NCI-H2029 (cell line): ENCODE measurements at regions not wholly inside any gene's neighbourhood (a gene's known extent, or its start where the extent isn't known, plus 50 kb on each side); places are given as distances from the start of the nearest gene placed in this dataset.
"Not testable (repeated sequence)": the region's sequence is repeated elsewhere in the genome, so short reads cannot be mapped to it uniquely, and the experiment has no call there.

ENCODE experiments used
- DNase-seq: peaks from one replicate; lab custom pipeline; 2025; lab: John Stamatoyannopoulos, UW

DNA sequence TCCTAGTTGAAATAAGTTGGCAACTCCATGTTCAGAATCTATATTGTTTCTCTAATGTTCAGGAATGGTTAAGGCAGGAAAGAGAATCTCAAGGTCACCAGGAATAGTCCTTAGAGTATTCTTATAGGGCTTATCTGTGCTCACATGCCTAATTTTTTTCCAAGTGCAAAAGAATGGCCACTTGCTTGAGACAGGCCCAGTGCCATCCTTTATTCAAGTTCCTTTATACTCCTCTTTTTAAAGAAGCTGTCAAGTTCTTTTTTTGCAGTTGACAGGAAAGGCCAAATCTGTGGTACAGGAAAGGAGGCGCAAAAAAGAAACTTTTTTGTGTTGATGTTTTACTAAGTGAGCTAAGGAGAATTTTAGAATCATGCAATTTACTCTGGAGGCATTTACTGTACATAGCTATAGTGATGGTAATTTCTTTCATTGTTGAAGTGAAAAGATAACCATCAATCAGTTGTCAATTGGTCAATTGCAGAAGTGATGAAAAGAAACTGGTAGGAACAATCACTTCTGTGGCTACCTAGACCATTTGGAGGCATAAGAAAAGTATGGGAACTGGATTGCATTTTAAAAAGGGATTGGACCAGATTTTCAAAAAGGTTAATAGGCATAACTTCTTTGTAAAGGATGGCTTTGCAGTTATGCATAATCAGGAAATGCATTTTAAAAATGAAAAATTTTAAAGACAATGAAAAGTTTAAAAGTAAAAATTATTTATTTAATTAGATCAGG lies 102.5 kb upstream of the SOX2 start:
- DNase-seq = no peak

DNA sequence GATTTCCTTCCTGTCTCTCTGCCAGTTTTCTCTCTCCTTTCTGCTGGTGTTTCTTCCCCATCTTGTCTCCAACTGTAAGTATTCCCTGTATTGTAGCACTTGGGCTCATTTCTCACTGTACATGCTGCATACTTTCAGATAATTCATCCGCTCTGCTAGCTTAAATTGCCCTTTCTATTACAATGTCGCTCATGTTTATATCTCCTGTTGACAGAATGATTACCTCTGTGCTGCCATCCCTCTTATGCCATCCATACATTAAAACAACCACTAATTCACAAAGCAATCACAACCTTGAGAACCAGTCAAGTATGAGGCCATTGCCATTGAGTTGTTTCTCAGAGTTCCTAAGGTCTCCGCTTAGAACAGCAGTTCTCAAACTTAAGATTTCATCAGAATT lies 107.5 kb upstream of the SOX2 start:
- no peak for DNase-seq

DNA sequence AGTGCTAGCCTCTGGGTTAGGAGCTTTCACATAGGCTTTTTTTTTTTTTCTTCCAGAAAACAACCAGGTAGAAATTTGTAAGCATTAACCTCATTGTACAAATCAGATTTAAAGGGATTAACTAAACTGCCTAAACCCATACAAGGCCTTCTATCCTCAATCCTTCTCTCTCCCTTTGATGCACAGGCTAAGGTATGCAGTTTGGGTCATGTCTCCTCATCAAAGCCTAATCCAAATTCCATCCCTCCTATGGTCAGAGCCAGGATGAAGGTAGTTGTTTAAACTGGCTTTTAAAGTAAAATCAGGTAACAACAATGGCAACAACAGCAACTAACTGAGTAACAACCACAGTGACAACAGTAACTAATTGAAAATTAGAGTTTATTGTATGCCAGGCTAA lies 115.6 kb upstream of the SOX2 start:
- no peak for DNase-seq

DNA sequence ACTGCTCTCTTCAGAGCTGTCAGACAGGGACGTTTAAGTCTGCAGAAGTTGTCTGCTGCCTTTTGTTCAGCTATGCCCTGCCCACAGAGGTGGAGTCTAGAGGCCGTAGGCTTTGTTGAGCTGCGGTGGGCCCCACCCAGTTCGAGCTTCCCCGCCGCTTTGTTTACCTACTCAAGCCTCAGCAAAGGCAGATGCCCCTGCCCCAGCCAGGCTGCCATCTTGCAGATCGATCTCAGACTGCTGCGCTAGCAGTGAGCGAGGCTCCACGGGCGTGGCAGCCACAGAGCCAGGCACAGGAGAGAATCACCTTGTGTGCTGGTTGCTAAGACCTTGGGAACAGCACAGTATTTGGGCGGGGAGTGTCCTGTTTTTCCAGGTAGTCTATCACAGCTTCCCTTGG lies 120.8 kb upstream of the SOX2 start:
- not testable (repeated sequence) for DNase-seq

DNA sequence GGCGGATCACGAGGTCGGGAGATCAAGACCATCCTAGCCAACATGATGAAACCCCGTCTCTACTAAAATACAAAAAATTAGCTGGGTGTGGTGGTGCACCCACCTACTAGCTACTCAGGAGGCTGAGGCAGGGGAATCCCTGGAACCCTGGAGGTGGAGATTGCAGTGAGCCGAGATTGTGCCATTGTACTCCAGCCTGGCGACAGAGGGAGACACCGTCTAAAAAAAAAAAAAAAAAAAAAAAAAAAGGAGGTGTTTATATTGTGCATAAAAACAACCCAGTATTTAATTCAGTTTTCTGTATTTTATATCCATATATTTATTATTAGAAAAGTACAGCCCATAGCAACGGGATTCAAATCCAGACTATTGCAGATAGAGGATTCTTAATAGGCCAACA lies 129.1 kb upstream of the SOX2 start:
- no peak for DNase-seq

DNA sequence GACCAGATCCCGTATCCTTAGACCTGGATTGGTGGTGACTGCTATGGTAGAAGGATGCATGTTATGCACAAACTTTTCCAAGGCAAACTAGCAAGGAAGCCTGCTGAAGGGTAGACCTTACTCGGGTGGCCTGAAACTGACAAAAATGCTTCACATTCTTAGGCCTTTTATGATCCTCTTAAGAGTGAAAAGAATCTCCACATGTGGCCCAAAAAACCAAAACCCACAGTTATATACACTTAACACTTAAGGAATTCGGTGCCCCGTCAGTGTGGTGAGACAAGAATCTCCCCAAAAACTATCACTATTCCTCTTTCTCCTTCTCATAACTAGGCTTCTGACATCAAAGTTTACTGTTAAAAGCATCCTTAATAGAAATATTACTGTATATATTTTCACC lies 130.1 kb upstream of the SOX2 start:
- no peak for DNase-seq

DNA sequence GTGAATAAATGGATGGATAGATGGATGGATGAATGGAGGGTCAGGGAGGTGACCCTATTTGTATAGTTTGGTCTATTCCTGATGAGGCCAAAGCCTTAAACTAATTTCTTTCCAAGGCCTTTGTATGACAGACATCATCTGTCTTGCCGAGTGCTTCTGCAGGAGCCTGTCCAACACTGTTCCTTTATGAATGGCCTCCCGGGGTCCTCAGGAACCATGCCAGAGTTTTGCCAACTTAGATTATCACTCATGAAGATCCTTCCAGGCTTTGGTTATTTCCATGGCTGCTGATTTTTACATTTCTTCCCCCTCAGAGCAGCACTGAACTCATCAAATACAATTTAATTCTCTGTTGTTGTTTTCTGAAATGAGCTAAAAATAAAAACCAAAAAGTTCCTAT lies 133.0 kb upstream of the SOX2 start:
- DNase-seq = no peak

DNA sequence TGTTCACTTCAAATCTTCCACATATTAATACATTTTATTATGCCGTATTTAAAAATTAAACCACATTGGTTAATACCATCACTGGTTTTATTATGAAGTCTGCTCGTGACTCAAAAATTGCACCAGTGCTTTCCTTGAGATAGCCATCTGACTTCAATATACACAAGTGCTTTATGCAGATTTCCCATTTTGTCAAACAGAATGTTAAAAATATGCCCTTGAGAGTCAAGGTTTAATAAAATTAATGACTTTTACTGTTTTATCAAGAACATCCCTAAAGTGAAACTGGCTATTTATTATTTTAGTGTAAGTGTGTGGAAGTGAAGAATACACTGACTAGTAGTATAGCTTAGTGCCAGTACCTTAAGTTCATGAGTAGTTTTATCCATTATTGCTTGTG lies 139.3 kb upstream of the SOX2 start:
- DNase-seq = no peak

DNA sequence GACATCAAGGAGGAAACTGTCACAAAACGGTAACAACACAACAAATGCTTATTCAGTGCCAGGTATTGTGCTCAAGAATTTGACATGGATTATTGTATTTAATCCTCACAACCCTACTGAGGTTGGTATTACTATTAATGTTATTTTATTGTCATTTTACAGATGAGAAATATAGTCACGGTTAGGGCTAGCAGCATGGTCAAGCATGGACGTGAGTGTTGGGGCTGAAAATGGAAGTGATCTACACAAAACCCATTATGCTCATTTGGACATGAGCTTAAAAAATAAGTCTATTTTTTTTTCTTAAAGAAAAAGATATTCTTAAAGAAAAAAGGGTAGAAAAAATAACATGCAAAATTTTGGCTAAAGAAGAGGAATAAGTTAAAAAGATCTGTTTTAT lies 141.3 kb upstream of the SOX2 start:
- DNase-seq = no peak

DNA sequence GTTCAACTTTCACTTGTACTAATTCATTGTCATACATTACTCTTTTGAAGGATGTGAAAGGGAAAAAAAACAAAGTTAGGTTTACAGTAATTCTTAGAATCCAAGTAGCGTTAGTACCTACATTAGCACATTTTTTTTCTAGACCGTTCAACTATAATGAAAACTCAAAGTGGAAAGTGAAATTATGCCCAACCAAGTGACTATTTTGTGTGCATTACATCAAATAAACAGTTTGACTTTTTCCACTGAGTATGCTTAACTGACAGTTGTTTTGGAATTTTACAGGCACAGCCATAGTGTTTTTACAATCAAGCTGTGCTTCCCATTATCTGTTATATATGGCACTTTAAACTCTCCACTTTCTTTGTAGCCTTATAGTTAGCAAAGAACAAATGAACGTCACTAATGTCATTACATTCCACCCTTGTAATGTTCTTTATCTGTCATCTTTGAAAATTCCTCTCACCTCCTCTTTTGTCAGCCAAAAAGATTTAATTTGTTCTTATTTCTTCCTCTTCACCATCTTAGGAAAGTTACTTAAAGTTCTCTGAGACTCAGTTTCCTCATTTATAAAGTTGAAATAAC lies 142.3 kb upstream of the SOX2 start:
- no peak for DNase-seq

DNA sequence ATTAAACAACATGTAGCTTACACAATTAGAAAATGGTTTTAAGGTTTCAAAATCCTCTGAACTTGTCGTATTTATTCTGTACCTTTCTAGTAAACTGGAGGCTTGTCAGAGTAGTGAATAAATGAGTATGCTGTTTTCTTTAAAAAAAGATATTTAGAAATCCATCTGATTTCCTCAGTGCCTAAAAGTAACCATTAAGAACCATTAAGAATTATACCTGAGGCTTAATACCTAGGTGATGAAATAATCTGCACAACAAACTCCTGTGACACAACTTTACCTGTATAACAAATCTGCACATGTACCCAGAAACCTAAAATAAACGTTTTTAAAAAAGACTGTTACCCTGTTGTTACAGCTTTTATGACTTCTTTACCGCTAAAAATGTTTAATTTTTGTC lies 143.0 kb upstream of the SOX2 start:
- DNase-seq = no peak

DNA sequence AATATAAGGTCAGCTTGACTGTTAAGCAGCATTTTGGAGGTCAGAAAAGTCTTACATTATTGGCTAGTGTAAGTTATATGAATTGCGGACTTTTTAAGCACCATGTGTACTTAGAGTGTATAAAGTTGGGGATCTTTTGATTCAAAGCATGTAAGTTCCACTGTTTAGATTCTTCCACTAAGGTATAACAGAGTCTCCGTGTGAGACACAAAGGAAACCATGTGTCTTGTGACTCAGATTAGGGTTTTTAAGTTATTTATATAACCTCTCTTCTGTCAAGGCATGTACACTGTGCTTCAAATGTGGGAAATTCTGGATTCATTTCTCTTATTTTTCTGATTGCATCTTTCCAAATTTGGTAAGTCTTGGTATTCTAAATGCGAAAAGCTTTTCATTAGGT lies 143.5 kb upstream of the SOX2 start:
- DNase-seq = no peak

DNA sequence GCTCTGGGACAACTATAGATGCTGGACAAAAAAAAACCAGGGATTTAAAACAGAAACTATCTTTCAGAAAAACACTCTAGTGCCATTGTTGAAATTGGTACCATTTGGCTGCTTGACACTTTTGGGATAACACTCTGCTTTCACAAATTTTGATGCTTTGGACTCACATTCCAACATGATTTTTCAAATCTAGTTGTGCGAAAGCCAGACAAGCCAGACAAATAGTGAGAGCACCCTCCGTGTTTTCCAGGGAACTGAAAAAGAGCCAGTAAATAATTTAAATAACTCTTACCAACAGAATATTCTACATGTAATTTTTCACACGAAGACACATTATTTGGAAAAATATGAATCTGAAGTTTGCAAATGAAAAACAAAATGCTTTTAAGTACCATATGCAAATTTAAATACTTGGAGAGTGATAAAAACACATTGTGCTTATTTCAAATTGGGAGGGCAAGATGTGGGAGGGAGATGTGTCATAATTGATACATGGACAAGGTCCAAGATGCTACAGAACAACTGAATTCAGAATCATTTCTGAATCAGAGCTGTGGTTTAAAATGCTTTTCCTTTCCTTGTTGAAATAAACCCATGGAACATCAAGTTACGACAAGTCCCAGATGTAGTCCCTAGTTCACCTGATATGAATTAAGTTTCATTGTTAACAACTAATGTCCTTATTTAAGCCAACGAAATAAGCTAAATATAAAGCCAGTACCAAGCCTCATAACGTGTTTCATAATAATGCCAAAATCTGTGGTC lies 144.2 kb upstream of the SOX2 start:
- no peak for DNase-seq

DNA sequence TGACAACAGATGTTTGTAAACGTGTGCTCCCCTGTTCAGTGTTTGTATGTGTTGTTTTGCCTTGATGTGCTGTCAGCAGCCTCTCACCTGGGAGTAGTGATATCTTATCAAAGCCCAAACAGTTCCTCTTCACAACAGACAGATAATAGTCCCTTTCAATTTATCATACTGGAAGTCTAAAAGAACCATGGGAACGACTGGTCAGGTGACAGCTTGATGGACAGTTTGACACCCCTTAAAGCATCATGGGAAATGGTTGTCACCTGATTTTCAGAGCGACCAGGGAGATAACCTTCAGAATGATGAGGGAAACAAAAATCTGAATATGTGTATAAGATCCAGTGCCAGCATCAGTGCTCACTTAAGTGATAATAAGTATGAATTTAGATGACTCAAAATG lies 146.3 kb upstream of the SOX2 start:
- no peak for DNase-seq

DNA sequence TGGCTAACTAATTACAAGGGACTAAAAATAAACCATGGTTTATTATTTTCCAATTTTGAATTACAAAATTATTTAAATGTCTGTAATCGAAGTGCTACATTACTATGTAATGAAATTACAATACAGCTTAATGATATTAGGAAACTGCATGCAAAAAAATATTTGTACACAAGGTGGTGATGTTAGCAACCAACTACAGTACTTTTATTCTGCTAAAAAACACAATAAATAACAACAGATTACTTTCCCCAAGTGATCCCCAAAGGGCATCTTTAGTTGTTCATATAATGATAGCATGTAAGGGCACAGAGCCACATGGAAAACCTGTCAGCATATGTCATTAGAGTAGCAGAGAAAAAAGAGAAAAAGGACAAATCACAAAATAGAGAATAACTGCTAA lies 147.5 kb upstream of the SOX2 start:
- DNase-seq = no peak

DNA sequence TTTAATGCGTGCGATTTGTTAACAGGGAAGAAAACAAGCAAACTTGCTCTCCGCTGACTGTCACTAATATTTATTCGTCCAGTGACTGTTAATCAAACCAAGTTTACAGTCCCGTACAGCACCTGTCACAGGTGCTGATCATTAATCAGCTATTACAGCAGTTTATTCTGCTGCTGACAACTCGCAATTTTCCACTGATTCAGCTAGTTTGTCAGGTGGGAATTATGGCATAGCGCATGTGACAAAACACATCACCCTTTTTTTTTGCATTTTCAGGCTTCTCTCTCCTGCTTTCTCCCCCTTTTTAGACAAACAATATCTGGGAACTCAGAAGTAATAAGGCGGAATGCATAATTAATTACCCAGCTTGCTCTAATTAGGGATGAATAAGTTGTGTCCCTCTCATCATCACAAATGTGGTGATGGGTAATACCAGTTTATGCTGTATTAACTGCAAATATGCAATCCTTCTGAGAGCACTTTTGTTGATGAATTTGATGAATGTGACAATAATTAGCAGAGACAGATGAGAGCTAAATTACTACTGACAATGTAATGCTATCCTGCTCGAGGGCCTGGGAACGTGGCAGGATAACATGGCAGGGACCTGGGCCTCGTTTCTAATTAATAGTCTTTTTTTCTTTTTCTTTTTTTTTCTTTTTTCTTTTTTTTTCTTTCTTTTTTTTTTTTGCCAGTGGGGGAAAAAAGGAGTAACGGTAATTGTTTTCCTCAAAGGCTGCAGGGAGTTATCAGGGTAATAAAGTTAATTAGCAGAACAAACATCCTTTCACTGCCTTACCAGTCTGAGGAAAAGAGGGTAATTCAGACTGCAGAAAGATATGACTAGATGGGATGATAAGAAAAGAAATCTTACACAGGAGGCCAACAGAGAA lies 150.3 kb upstream of the SOX2 start:
- DNase-seq = no peak

DNA sequence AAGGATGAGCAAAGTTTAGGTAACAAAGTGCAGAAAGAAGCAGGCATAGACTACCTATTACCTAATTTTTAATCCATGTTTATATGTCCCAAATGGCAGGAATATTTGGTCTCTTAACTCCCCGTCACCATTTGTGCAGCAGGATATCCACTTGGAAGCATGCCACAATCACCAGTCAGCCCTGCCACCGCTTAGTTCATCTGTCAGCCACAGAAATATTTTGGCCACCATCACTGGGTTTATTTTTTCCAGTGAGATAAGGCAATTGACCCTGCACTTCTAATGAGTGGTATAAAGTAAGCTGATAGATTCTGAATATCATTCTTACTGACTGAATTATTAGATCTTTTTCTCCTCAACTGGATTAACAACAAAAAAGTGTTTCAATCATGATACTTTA lies 152.9 kb upstream of the SOX2 start:
- no peak for DNase-seq

DNA sequence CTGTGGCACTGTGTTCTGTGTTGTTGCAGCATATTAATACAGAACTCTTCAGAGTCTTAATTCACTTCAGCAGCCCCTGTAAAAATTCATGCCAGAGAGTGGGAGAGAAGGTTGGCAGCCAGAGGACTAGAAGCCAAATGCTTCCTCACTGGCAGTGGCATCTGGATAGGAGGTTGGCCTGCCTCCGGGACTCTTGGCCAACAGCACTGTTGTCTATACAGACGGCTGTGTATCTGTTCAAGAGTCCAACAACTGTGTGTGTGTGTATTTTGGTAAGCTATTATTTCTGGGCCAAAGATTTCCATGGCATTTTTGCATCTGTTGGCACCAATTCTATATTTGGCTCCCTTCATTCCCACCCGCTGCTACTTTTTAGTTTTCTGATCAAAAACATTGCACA lies 156.0 kb upstream of the SOX2 start:
- DNase-seq = no peak

DNA sequence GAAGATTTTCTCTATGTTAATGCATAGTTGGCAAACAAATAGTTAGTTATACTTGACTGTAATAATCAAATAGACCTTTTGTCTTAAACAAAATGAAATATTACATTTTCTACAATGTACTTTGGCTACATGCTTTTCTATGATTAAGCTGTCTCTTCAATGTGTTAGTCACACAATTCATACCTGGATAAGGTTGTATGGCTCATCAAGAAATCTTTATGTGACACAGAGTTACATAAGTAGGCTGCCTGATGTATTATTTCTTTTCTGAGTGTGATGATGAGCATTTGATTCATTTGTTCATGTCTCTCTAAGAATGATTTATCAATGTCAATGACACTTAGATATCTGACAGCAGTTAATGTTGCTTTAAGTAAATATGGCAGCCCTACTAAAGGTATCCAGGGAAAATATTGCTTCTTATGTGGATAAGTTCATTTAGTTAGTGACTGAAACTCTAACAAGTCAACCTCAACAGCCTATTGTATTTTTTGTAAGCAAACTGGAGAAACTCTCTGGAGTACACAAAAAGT lies 157.4 kb upstream of the SOX2 start:
- no peak for DNase-seq

DNA sequence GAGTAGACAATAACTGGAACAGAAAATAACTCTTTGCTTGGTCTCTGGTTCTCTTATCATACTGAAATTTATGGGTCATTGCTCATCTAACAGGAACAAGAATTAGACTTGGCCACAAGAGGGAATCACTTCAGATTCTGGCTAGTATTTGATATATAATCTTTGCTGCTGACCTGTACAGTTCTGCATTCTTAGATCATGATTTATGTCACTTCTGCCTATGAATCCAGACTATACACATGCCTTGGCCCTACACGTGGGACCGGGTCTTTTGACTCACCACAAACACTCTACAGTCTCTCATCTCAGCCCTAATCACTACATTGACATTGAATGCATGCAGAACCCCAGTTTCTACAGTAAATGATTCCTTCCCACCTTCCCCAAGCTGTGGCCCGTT lies 162.5 kb upstream of the SOX2 start:
- DNase-seq = no peak

DNA sequence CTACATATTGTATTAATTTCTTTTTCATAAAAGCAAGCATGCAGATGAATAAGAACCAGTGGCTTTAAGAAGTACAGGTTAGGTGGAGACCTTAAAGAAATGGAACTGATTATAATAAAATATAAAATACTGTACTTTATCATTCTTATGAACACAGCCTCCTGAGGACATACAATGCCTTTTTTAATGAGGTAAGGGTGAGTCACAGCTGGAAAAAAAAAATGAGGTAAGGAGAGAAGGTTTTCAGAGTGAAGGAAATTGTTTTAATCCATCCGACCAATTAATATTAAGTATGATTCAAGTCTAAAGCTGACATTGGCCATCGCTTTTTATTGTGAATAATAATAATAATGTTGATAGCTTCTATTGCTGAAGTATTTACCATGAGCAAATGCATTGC lies 170.3 kb upstream of the SOX2 start:
- DNase-seq = no peak

DNA sequence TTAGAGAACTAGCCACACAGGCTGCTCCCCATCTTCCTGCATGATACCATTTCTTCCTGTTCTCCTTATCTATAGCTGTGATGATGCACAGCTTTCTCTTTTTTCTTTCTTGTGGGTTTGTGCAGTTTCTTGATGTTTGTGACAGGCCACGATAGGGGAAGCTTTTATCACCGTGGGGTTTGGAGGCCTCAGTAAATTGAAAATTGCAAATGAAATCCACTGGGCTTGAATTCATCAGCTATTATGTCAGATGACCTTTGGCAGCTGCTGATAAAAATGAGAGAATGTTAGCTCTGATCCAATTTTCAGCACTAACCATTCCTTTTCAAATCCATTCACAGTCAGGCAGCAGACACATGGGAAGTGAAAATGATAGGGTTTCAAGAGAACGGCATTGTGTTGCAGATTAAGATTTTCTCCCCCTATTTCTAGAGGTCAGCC lies 176.9 kb upstream of the SOX2 start:
- no peak for DNase-seq
